ENCODE measurements at regions not wholly inside any gene's neighbourhood (a gene's known extent, or its start where the extent isn't known, plus 50 kb on each side); places are given as distances from the start of the nearest gene placed in this dataset.

GRCh38 chr10:52654201-52654600 is 118.4 kb downstream of the MBL2 start:
- no peak for DNase-seq

DNA sequence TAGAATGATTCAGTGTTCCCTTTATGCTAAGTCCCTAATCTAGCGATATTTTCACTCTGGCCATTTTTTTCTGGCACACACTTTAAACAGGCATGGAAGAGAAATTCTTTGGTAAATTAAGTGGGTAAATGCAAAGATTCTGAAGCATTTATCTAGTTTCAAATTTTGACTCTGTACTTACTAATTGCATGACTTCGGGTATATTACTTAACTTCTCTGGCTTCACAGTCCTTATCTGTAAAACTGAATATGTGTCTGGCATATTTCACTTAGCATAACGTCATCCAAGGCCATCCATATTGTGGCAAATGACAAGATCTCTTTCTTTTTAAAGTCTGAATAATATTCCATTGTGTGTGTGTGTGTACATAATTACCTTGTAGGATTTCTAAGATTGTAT is 114.5 kb downstream of the MBL2 start:
- DNase-seq, result no peak

DNA sequence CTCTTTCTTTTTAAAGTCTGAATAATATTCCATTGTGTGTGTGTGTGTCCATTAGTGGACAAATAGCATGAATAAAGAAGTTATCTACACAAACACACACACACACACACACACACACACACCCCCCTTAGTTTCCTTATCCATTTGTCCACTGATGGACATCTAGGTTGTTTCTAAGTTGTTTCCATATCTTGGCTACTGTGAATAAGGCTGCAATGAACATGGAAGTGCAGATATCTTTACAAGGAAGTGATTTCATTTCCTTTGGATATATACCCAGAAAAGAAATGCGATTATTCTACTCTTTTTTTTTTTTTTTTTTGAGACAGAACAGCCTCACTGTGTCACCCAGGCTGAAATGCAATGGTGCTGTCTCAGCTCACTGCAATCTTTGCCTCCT is 113.5 kb downstream of the MBL2 start:
- no peak for DNase-seq

DNA sequence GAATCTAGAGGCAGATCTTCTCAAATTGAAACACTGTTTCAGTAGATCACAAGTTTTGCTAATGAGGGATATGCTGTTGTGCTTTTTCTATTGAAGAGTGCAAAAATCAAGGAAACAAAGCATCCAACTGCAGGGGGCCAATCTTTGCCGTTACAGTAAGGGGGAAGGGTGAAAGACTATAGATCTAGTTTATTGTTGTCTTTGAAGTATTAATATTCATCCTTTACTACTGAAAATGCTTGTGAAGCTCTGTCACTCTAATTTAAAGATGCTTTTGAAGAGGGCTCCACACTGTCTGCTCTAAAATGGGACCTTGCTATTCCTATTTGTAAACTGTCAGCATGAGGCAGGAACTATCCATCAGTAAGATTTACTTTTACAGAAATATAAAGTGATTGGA is 110.3 kb downstream of the MBL2 start:
- DNase-seq, result no peak

DNA sequence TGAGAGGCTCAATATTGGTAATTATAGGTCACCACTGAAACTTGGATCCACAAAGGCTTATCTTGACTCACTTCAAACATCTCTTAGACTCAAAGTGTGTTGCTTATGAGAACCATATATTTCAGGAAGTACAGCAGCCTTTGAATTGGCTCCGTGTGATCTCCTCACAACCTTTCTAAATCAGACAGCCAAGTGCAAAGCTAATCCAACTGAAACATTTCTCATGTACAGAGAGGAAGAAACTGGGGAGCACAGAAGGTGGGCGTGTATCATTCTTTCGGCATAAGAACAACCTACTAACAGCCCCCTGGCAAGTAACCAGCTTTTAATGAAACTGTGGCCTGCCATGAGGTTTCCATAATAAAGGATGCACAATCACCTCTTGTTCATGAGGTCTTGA is 109.4 kb downstream of the MBL2 start:
- no peak for DNase-seq

GRCh38 chr10:52664629-52665028 is 108.0 kb downstream of the MBL2 start:
- DNase-seq, result no peak

- DNase-seq, result no peak
Measured at GRCh38 chr10:52665821-52666220, 106.8 kb downstream of the MBL2 start.

DNA sequence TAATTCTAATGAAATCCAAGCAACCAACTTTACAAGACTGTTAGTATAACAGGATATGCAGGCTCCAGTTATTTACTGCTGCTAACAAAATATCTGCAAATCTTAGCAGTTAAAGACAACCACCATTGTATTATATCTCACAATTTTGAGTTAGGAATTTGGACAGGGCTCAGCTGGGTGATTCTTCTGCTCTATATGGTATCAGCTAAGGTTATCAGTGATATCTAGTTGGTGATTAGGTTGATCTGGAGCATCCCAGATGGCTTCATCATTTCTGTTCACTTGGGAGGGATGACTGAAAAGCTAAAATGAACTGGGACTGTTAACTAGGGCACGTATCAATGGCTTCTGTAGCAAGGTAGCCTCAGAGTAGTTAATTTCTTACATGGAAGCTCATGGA is 105.7 kb downstream of the MBL2 start:
- DNase-seq, result no peak

GRCh38 chr10:52668024-52668423 is 104.6 kb downstream of the MBL2 start:
- no peak for DNase-seq

- DNase-seq, result no peak
Measured at GRCh38 chr10:52672880-52673279, 99.7 kb downstream of the MBL2 start.

GRCh38 chr10:52673468-52673867 is 99.1 kb downstream of the MBL2 start:
- DNase-seq, result no peak

GRCh38 chr10:52674474-52674873 is 98.1 kb downstream of the MBL2 start:
- DNase-seq, result no peak

DNA sequence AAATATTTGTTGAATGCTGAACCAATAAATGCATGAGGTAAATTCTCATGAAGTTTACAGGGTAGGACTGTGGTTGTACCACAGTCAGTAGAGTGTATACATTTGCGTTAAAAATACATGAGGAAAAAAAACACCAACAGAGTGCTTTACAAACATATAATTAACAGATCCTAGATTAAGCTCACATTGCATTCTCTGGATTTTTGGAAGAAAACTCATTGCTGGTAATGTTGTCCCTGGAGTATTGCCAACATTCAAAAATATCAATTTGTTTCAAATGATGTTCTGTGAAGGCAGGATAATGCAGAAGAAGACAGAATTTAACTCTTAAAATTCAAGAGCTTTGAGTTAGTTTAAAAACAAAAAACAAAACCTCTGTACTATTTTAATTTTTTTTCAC is 95.5 kb downstream of the MBL2 start:
- DNase-seq, result no peak

GRCh38 chr10:52678611-52679010 is 94.0 kb downstream of the MBL2 start:
- no peak for DNase-seq

DNA sequence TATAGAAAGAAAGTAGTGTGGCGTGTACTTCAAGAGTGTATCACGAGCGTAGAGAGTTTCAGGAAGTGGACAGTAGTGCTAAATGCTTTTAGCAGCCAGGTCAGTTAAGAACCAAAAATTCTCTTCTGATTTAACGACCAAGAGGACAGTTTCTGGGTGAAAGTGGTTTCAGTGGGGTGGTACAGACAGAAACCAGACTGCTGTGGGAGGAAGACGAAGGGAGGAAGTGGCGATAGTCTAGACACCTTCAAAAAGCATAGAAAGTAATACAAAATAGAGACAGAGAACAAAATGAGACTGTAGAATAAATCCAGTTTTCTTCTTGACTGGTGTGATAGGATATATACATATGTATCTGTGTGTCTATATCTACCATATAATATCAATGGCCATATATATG is 93.5 kb downstream of the MBL2 start:
- DNase-seq, result no peak

- no peak for DNase-seq
Measured at GRCh38 chr10:52682766-52683165, 89.8 kb downstream of the MBL2 start.

- DNase-seq, result no peak
Measured at GRCh38 chr10:52683776-52684175, 88.8 kb downstream of the MBL2 start.

DNA sequence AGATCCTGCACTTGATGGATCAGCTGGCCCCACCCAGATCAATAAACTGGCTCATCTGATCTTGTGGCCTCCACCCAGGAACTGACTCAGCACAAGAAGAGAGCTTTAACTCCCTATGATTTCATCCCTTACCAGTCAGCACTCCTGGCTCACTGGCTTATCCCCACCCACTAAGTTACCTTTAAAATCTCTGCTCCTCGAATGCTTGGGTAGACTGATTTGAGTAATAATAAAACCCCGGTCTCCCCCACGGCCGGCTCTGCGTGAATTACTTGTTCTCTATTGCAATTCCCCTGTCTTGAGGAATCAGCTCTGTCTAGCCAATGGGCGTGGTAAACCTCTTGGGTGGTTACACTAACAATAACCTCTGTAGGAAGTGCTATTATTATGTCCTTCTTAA is 83.7 kb downstream of the MBL2 start:
- DNase-seq, result no peak

GRCh38 chr10:52696232-52696631 is 76.4 kb downstream of the MBL2 start:
- DNase-seq, result no peak

DNA sequence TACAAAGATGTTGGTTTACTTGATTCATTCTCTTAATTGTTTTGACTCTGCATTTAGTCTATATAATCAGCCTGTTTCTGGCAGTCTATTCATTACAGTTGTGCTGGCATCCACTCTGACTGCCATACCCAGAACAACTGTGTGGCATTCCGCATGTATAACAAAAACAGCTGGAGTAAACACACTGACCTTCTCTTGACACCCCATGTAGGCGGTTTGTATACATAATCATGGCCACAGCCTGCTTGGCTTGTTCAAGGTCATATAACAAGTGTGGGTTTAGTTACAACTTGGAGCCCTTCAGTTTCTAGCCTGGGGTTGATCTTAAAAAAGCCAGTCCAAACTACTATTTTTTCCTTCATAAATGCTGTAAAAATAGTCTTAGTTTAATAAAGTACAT is 70.9 kb downstream of the MBL2 start:
- no peak for DNase-seq

- no peak for DNase-seq
Measured at GRCh38 chr10:52703451-52703850, 69.1 kb downstream of the MBL2 start.

DNA sequence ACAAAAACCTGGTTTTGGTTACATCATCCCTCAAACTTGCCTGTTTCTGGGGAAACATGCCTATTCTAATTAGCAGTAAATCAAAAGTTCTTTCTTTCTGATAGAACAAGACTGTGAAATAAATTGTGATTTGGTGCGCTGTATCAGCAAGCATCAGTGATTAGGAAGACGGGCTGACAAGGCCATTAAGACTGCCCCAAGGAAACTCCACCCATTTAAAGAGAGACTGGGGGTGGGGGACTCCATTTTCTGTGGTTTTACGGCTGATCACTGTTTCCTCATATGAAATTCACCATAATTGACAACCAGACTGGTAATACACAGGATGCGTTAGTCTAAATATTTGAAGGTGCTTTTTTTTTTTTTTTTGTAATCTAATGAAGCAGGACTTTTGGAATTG is 68.7 kb downstream of the MBL2 start:
- no peak for DNase-seq

DNA sequence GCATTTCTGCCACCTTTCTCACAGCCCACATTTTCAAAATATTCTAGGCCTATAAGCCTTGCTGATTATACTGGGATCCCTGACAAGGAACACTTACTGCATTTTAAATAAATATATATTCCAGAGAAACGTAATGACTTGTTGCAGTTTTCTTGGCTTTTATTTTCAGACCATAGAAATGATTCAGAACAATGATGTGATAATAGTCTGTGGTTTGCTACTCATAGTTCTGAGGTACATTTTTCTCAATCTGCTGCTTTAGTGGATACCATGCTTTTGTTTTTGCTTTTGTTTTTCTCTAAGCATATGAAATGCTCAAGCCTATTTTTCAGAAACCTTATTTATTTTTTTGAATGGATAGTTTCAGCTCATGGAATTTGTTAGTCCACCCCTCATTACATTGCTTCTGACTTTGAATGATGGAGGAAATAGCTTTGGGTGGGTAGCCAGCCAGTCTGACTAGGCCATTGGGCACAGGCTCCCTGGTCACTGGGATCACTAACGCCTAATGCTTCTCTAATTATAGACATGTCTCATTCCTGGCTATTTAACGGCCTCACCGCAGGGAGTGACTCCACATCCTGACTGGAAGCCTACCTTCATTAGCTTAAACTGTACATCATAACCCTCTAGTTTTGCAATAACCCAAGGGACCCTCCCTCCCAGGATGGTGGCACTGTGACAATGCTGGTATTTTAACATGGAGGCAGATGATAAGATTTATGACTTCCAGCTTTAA is 66.1 kb downstream of the MBL2 start:
- DNase-seq, result no peak
